SJSA1 (cell line): ENCODE measurements at regions not wholly inside any gene's neighbourhood (a gene's known extent, or its start where the extent isn't known, plus 50 kb on each side); places are given as distances from the start of the nearest gene placed in this dataset.

ENCODE experiments used
- DNase-seq, 2 experiments: peaks; one replicate each; pipeline ENCODE4 v3.0.0-alpha.2; 2015 to 2020; ENCODE audit warnings: low spot score in 2 of 2, low read depth in 1 of 2
- H3K27ac ChIP-seq: fragments of 250-450 bp; sonication (Bioruptor Pico); 2 replicates; pipeline ENCODE4 v1.5.1; 2020; ENCODE audit warnings: mild to moderate bottlenecking, moderate library complexity
- H3K27me3 ChIP-seq: fragments of 250-450 bp; sonication (Bioruptor Pico); replicated peaks from 2 replicates; pipeline ENCODE4 v1.5.1; 2020; ENCODE audit warnings: mild to moderate bottlenecking, moderate library complexity
- H3K36me3 ChIP-seq: fragments of 250-450 bp; sonication (Bioruptor Pico); 2 replicates; pipeline ENCODE4 v1.5.1; 2020; ENCODE audit warnings: mild to moderate bottlenecking
- H3K4me1 ChIP-seq: fragments of 250-450 bp; sonication (Bioruptor Pico); replicated peaks from 2 replicates; pipeline ENCODE4 v1.6.1; 2021; ENCODE audit warnings: mild to moderate bottlenecking
- H3K4me3 ChIP-seq: fragments of 250-450 bp; sonication (Bioruptor Pico); 2 replicates; pipeline ENCODE4 v1.5.1; 2020; ENCODE audit warnings: mild to moderate bottlenecking
- H3K9me3 ChIP-seq: fragments of 250-450 bp; sonication (Bioruptor Pico); replicated peaks from 2 replicates; pipeline ENCODE4 v1.5.1; 2020; ENCODE audit warnings: mild to moderate bottlenecking

GRCh38 chr16:65727534-65728137 lies 605.8 kb upstream of the CDH11 start:
- Histone ChIP-seq H3K4me3 (no peak overlapping the region), H3K27me3 (0 out of 2 replicates have a peak, but pooled peaks cover 3% of the 10 kb centered on the region), H3K36me3 (no peaks in the 10 kb centered on the region), H3K27ac (no peak overlapping the region), H3K4me1 (no peaks in the 10 kb centered on the region), H3K9me3 (no peaks in the 10 kb centered on the region)
- DNase-seq, result no peak

- DNase-seq, result no peak
- Histone ChIP-seq H3K4me1 (no peaks in the 10 kb centered on the region), H3K4me3 (no peak overlapping the region), H3K27me3 (peaks cover 3% of the 10 kb centered on the region; the same call in 1 of the 2 replicates), H3K27ac (no peak overlapping the region), H3K36me3 (no peaks in the 10 kb centered on the region), H3K9me3 (no peaks in the 10 kb centered on the region)
Measured at GRCh38 chr16:65725156-65725845, 603.4 kb upstream of the CDH11 start.

GRCh38 chr16:65722429-65722828 lies 600.6 kb upstream of the CDH11 start:
- Histone ChIP-seq H3K27ac (no peak overlapping the region), H3K4me1 (no peaks in the 10 kb centered on the region), H3K4me3 (no peak overlapping the region), H3K36me3 (no peaks in the 10 kb centered on the region), H3K27me3 (peaks cover 3% of the 10 kb centered on the region), H3K9me3 (no peaks in the 10 kb centered on the region)
- no peak for DNase-seq

GRCh38 chr16:65717846-65718245 lies 596.0 kb upstream of the CDH11 start:
- H3K27me3 ChIP-seq, result no peaks in the 10 kb centered on the region; the same call in none of the 2 replicates
- no peaks in the 10 kb centered on the region for H3K36me3 ChIP-seq
- H3K9me3 ChIP-seq, result no peaks in the 10 kb centered on the region
- no peak overlapping the region for H3K27ac ChIP-seq
- no peak for DNase-seq
- no peaks in the 10 kb centered on the region for H3K4me1 ChIP-seq
- H3K4me3 ChIP-seq, result no peak overlapping the region

GRCh38 chr16:65716737-65717700 lies 595.2 kb upstream of the CDH11 start:
- H3K27me3 ChIP-seq, result no peaks in the 10 kb centered on the region; the same call in none of the 2 replicates
- H3K36me3 ChIP-seq, result no peaks in the 10 kb centered on the region
- no peak overlapping the region for H3K27ac ChIP-seq
- H3K4me1 ChIP-seq, result no peaks in the 10 kb centered on the region
- DNase-seq, result no peak
- no peaks in the 10 kb centered on the region for H3K9me3 ChIP-seq
- H3K4me3 ChIP-seq, result no peak overlapping the region

GRCh38 chr16:65713181-65713808 lies 591.4 kb upstream of the CDH11 start:
- Histone ChIP-seq H3K27ac (no peak overlapping the region), H3K27me3 (no peaks in the 10 kb centered on the region; the same call in 1 of the 2 replicates), H3K4me3 (no peak overlapping the region), H3K36me3 (no peaks in the 10 kb centered on the region), H3K4me1 (no peaks in the 10 kb centered on the region), H3K9me3 (no peaks in the 10 kb centered on the region)
- DNase-seq, result no peak

- Histone ChIP-seq H3K4me1 (no peaks in the 10 kb centered on the region), H3K27me3 (no peaks in the 10 kb centered on the region), H3K9me3 (no peaks in the 10 kb centered on the region), H3K4me3 (no peak overlapping the region), H3K27ac (no peak overlapping the region), H3K36me3 (no peaks in the 10 kb centered on the region)
- no peak for DNase-seq
Measured at GRCh38 chr16:65710107-65710506, 588.2 kb upstream of the CDH11 start.

- peaks cover 13% of the 10 kb centered on the region for H3K4me1 ChIP-seq
- H3K36me3 ChIP-seq, result no peaks in the 10 kb centered on the region
- no peak overlapping the region for H3K27ac ChIP-seq
- H3K4me3 ChIP-seq, result no peak overlapping the region
- no peak for DNase-seq
- H3K9me3 ChIP-seq, result no peaks in the 10 kb centered on the region
- no peaks in the 10 kb centered on the region for H3K27me3 ChIP-seq
Measured at GRCh38 chr16:65704866-65705265, 583.0 kb upstream of the CDH11 start.

GRCh38 chr16:65702707-65703402 lies 581.0 kb upstream of the CDH11 start:
- Histone ChIP-seq H3K4me3 (no peak overlapping the region), H3K27ac (no peak overlapping the region), H3K27me3 (no peaks in the 10 kb centered on the region), H3K36me3 (no peaks in the 10 kb centered on the region), H3K4me1 (peaks cover 25% of the 10 kb centered on the region), H3K9me3 (no peaks in the 10 kb centered on the region)
- no peak for DNase-seq

GRCh38 chr16:65700596-65700995 lies 578.7 kb upstream of the CDH11 start:
- no peak overlapping the region for H3K27ac ChIP-seq
- no peak overlapping the region for H3K4me3 ChIP-seq

GRCh38 chr16:65698791-65699321 lies 577.0 kb upstream of the CDH11 start:
- peak in 1 of 2 experiments; percentile 51 for DNase-seq
- no peaks in the 10 kb centered on the region for H3K27me3 ChIP-seq
- H3K36me3 ChIP-seq, result no peaks in the 10 kb centered on the region
- no peak overlapping the region for H3K27ac ChIP-seq
- H3K4me1 ChIP-seq, result peaks cover 25% of the 10 kb centered on the region
- no peaks in the 10 kb centered on the region for H3K9me3 ChIP-seq
- no peak overlapping the region for H3K4me3 ChIP-seq

More at GRCh38 chr16:65700596-65700995, 578.7 kb upstream of the CDH11 start:
- Histone ChIP-seq H3K4me1 (peaks cover 25% of the 10 kb centered on the region), H3K27me3 (no peaks in the 10 kb centered on the region), H3K36me3 (no peaks in the 10 kb centered on the region), H3K9me3 (no peaks in the 10 kb centered on the region)
- DNase-seq, result no peak

GRCh38 chr16:65697521-65697920 lies 575.7 kb upstream of the CDH11 start:
- DNase-seq, result no peak
- no peaks in the 10 kb centered on the region for H3K36me3 ChIP-seq
- peaks cover 20% of the 10 kb centered on the region for H3K4me1 ChIP-seq
- H3K27me3 ChIP-seq, result no peaks in the 10 kb centered on the region
- no peak overlapping the region for H3K27ac ChIP-seq
- H3K4me3 ChIP-seq, result no peak overlapping the region
- H3K9me3 ChIP-seq, result no peaks in the 10 kb centered on the region

GRCh38 chr16:65697065-65697464 lies 575.2 kb upstream of the CDH11 start:
- peaks cover 18% of the 10 kb centered on the region for H3K4me1 ChIP-seq
- no peak overlapping the region for H3K27ac ChIP-seq
- H3K27me3 ChIP-seq, result no peaks in the 10 kb centered on the region
- H3K36me3 ChIP-seq, result no peaks in the 10 kb centered on the region
- no peaks in the 10 kb centered on the region for H3K9me3 ChIP-seq
- no peak overlapping the region for H3K4me3 ChIP-seq
- DNase-seq, result no peak
